Islet of Langerhans (tissue), 1 donor: ENCODE measurements at regions not wholly inside any gene's neighbourhood (a gene's known extent, or its start where the extent isn't known, plus 50 kb on each side); places are given as distances from the start of the nearest gene placed in this dataset.

Experiments
- FAIRE-seq: peaks from one replicate; lab custom pipeline; 2011; peaks lifted over from hg19 to GRCh38; lab: Jason Lieb, UNC

- FAIRE-seq: no peak
Measured at GRCh38 chr2:65491381-65491905, 59.0 kb upstream of the SPRED2 start.

- FAIRE-seq: no peak
Measured at GRCh38 chr2:65490222-65490621, 57.8 kb upstream of the SPRED2 start.

- no peak for FAIRE-seq
Measured at GRCh38 chr2:65489269-65489668, 56.9 kb upstream of the SPRED2 start.

- no peak for FAIRE-seq
Measured at GRCh38 chr2:65488527-65488926, 56.1 kb upstream of the SPRED2 start.

GRCh38 chr2:65487404-65487803 lies 55.0 kb upstream of the SPRED2 start:
- FAIRE-seq: no peak

GRCh38 chr2:65486802-65487201 lies 54.4 kb upstream of the SPRED2 start:
- no peak for FAIRE-seq

- FAIRE-seq: no peak
Measured at GRCh38 chr2:65486282-65486681, 53.9 kb upstream of the SPRED2 start.

GRCh38 chr2:65485839-65486238 lies 53.4 kb upstream of the SPRED2 start:
- FAIRE-seq: no peak

GRCh38 chr2:65483763-65484162 lies 51.4 kb upstream of the SPRED2 start:
- no peak for FAIRE-seq

- no peak for FAIRE-seq
Measured at GRCh38 chr2:65482971-65483370, 50.6 kb upstream of the SPRED2 start.
